H1 (cell line): ENCODE measurements at regions not wholly inside any gene's neighbourhood (a gene's known extent, or its start where the extent isn't known, plus 50 kb on each side); places are given as distances from the start of the nearest gene placed in this dataset.

Experiments used
- CTCF ChIA-PET: fragments of 300-600 bp; sonication (Branson Sonifier 250); formaldehyde crosslinking; loops from one replicate; lab custom pipeline; 2021; ENCODE audit not compliant: partially characterized antibody; lab: Charles Lee
- POLR2A ChIA-PET: fragments of 300-600 bp; sonication (Branson Sonifier 250); formaldehyde crosslinking; loops from one replicate; lab custom pipeline; 2021; ENCODE audit warnings: inconsistent platforms; ENCODE audit not compliant: partially characterized antibody; lab: Charles Lee
- DNase-seq, 2 experiments: peaks; one replicate each; pipeline versions ENCODE4 v3.0.0 to v3.0.0-alpha.2; 2010 to 2022; ENCODE audit warnings: low spot score in 2 of 2, low read depth in 1 of 2, mixed read lengths in 1 of 2
- FAIRE-seq: peaks from 2 replicates; lab custom pipeline; 2011; peaks lifted over from hg19 to GRCh38; lab: Jason Lieb, UNC
- H2AFZ ChIP-seq: 2 replicates; pipeline ENCODE4 v1.8.1; 2012; ENCODE audit warnings: low read length, inconsistent platforms
- H2AK5ac ChIP-seq: 2 replicates; pipeline ENCODE4 v1.6.1; 2013; ENCODE audit warnings: low read depth, low read length
- H2BK120ac ChIP-seq: replicated peaks from 2 replicates; pipeline ENCODE3; 2013; ENCODE audit warnings: low read depth, low read length, inconsistent platforms
- H2BK12ac ChIP-seq: 2 replicates; pipeline ENCODE4 v1.6.1; 2013; ENCODE audit warnings: low read depth, low read length
- H2BK15ac ChIP-seq: 2 replicates; pipeline ENCODE4 v1.6.1; 2013; ENCODE audit warnings: low read length
- H2BK20ac ChIP-seq: 2 replicates; pipeline ENCODE4 v1.6.1; 2013; ENCODE audit warnings: low read length
- H2BK5ac ChIP-seq: 2 replicates; pipeline ENCODE4 v1.6.1; 2013; ENCODE audit warnings: low read depth, low read length
- H3K14ac ChIP-seq: 2 replicates; pipeline ENCODE4 v1.6.1; 2013; ENCODE audit warnings: inconsistent platforms; ENCODE audit not compliant: insufficient read length
- H3K18ac ChIP-seq: 2 replicates; pipeline ENCODE4 v1.6.1; 2013; ENCODE audit warnings: low read length; ENCODE audit errors: extremely low read depth
- H3K23ac ChIP-seq: 2 replicates; pipeline ENCODE4 v1.6.1; 2013; ENCODE audit warnings: inconsistent platforms; ENCODE audit not compliant: insufficient read length
- H3K23me2 ChIP-seq: 2 replicates; pipeline ENCODE4 v1.6.1; 2013; ENCODE audit warnings: low read depth, low read length
- H3K27ac ChIP-seq: 2 replicates; pipeline ENCODE4 v1.6.1; 2011; ENCODE audit warnings: low read depth, low read length, inconsistent platforms
- H3K27me3 ChIP-seq, 4 experiments: replicated peaks in 1 of 4; 1 replicate in 1 of 4; 2 replicates in 3 of 4; pipeline versions ENCODE4 v1.6.1 to v1.8.1; 2011 to 2013; ENCODE audit warnings: low read length in 3 of 4, mild to moderate bottlenecking in 3 of 4, inconsistent platforms in 2 of 4, mixed read lengths in 2 of 4, moderate library complexity in 1 of 4; ENCODE audit not compliant: control insufficient read depth in 3 of 4, insufficient read depth in 3 of 4; ENCODE audit errors: extremely low read depth in 1 of 4
- H3K36me3 ChIP-seq, 4 experiments: 2 replicates each; pipeline versions ENCODE4 v1.6.1 to v1.8.1; 2011 to 2013; ENCODE audit warnings: mild to moderate bottlenecking in 4 of 4, low read length in 3 of 4, moderate library complexity in 2 of 4, control low read depth in 1 of 4, inconsistent platforms in 1 of 4; ENCODE audit not compliant: insufficient read depth in 4 of 4, control insufficient read depth in 2 of 4
- H3K4ac ChIP-seq: replicated peaks from 2 replicates; pipeline ENCODE3; 2013; ENCODE audit warnings: low read length, low read depth, mixed read lengths, inconsistent platforms; ENCODE audit not compliant: insufficient read length
- H3K4me1 ChIP-seq, 4 experiments: replicated peaks in 1 of 4; 1 replicate in 1 of 4; 2 replicates in 3 of 4; pipeline versions ENCODE4 v1.6.1 to v1.8.1; 2011 to 2013; ENCODE audit warnings: low read length in 3 of 4, inconsistent platforms in 2 of 4, mixed read lengths in 1 of 4; ENCODE audit not compliant: insufficient read depth in 4 of 4, control insufficient read depth in 3 of 4
- H3K4me2 ChIP-seq, 2 experiments: 2 replicates each; pipeline versions ENCODE4 v1.6.1 to v1.8.1; 2011 to 2013; ENCODE audit warnings: low read depth in 2 of 2, low read length in 2 of 2, control low read depth in 1 of 2, inconsistent platforms in 1 of 2, mild to moderate bottlenecking in 1 of 2; ENCODE audit not compliant: insufficient read depth in 1 of 2
- H3K4me3 ChIP-seq, 4 experiments: fragments of 200-600, 300-600 bp in 1 of 4; sonication (generic), shearing (Covaris generic), sonication (Bioruptor Twin) in 1 of 4; 2 replicates each; pipeline versions ENCODE4 v1.5.1 to v1.8.1; 2011 to 2016; ENCODE audit warnings: low read length in 4 of 4, low read depth in 3 of 4, control low read depth in 2 of 4, inconsistent platforms in 2 of 4, mild to moderate bottlenecking in 2 of 4, mixed read lengths in 1 of 4, moderate library complexity in 1 of 4; ENCODE audit not compliant: insufficient read depth in 2 of 4; ENCODE audit errors: extremely low read depth in 1 of 4
- H3K56ac ChIP-seq: replicated peaks from 2 replicates; pipeline ENCODE3; 2013; ENCODE audit warnings: low read depth, mild to moderate bottlenecking, mixed read lengths, low read length, inconsistent platforms; ENCODE audit not compliant: insufficient read length
- H3K79me1 ChIP-seq: 2 replicates; pipeline ENCODE4 v1.6.1; 2013; ENCODE audit warnings: low read depth, low read length, control low read depth
- H3K79me2 ChIP-seq, 2 experiments: 2 replicates each; pipeline versions ENCODE4 v1.6.1 to v1.8.1; 2012 to 2013; ENCODE audit warnings: low read length in 2 of 2, mild to moderate bottlenecking in 2 of 2, inconsistent platforms in 1 of 2; ENCODE audit not compliant: insufficient read depth in 2 of 2, control insufficient read depth in 1 of 2
- H3K9ac ChIP-seq, 4 experiments: replicated peaks in 1 of 4; 1 replicate in 1 of 4; 2 replicates in 3 of 4; pipeline versions ENCODE4 v1.6.1 to v1.8.1; 2011 to 2013; ENCODE audit warnings: low read depth in 3 of 4, low read length in 3 of 4, control low read depth in 2 of 4, mild to moderate bottlenecking in 2 of 4, moderate library complexity in 2 of 4, inconsistent platforms in 1 of 4; ENCODE audit errors: extremely low read depth in 1 of 4
- H3K9me3 ChIP-seq, 2 experiments: 2 replicates each; pipeline versions ENCODE4 v1.6.1 to v1.8.1; 2012 to 2013; ENCODE audit warnings: mild to moderate bottlenecking in 2 of 2, moderate library complexity in 2 of 2, control low read depth in 1 of 2, inconsistent platforms in 1 of 2, low read depth in 1 of 2, low read length in 1 of 2, mixed read lengths in 1 of 2; ENCODE audit not compliant: insufficient read depth in 2 of 2
- H4K20me1 ChIP-seq, 2 experiments: replicated peaks in 1 of 2; 2 replicates each; pipeline versions ENCODE3 to v1.8.1; 2011 to 2013; ENCODE audit warnings: inconsistent platforms in 2 of 2, low read length in 2 of 2, mild to moderate bottlenecking in 1 of 2; ENCODE audit not compliant: insufficient read depth in 2 of 2, control insufficient read depth in 1 of 2
- H4K5ac ChIP-seq: 2 replicates; pipeline ENCODE4 v1.6.1; 2013; ENCODE audit warnings: low read length, low read depth, mixed read lengths, inconsistent platforms; ENCODE audit not compliant: insufficient read length
- H4K8ac ChIP-seq: 2 replicates; pipeline ENCODE4 v1.8.0; 2013; ENCODE audit warnings: mild to moderate bottlenecking, moderate library complexity, low read length, inconsistent platforms; ENCODE audit not compliant: insufficient read depth; ENCODE audit errors: extremely low read depth
- H4K91ac ChIP-seq: replicated peaks from 2 replicates; pipeline ENCODE3; 2013; ENCODE audit warnings: low read length, mixed read lengths, inconsistent platforms; ENCODE audit not compliant: insufficient read length
- BRCA1 ChIP-seq: IDR thresholded peaks from 2 replicates; pipeline ENCODE4 v1.6.1; 2012; ENCODE audit warnings: low read depth, low read length, improper control_type of control experiment
- CHD1 ChIP-seq: IDR thresholded peaks from 2 replicates; pipeline ENCODE4 v1.6.1; 2012; ENCODE audit warnings: low read depth, low read length, improper control_type of control experiment
- EP300 ChIP-seq, 2 experiments: IDR thresholded peaks; 1 replicate in 1 of 2; 2 replicates in 1 of 2; pipeline ENCODE4 v1.6.1; 2011 to 2012; ENCODE audit warnings: low read depth in 2 of 2, low read length in 2 of 2, mild to moderate bottlenecking in 2 of 2, borderline replicate concordance in 1 of 2, inconsistent platforms in 1 of 2, moderate library complexity in 1 of 2
- EZH2 ChIP-seq: fragments of 200-600 bp; sonication (generic); IDR thresholded peaks from 2 replicates; pipeline ENCODE4 v1.7.1; 2012; ENCODE audit warnings: low read depth, mild to moderate bottlenecking, moderate library complexity, low read length, inconsistent platforms; ENCODE audit not compliant: severe bottlenecking
- GABPA ChIP-seq: IDR thresholded peaks from 2 replicates; pipeline ENCODE4 v1.6.1; 2011; ENCODE audit warnings: mild to moderate bottlenecking, low read length, moderate library complexity, borderline replicate concordance; ENCODE audit not compliant: insufficient read depth
- KDM5A ChIP-seq: fragments of 200-600 bp; IDR thresholded peaks from 2 replicates; pipeline ENCODE4 v1.7.1; 2012; ENCODE audit warnings: mild to moderate bottlenecking, low read length, inconsistent platforms, mixed read lengths
- MAFK ChIP-seq: IDR thresholded peaks from 2 replicates; pipeline ENCODE4 v1.6.1; 2012; ENCODE audit warnings: low read depth, mild to moderate bottlenecking, improper control_type of control experiment, low read length
- RXRA ChIP-seq: IDR thresholded peaks from 2 replicates; pipeline ENCODE4 v1.6.1; 2011; ENCODE audit warnings: low read depth, mild to moderate bottlenecking, low read length, moderate library complexity; ENCODE audit not compliant: insufficient read depth
- SP4 ChIP-seq: IDR thresholded peaks from 2 replicates; pipeline ENCODE4 v1.6.1; 2012; ENCODE audit warnings: low read length, inconsistent platforms
- TBP ChIP-seq: IDR thresholded peaks from 2 replicates; pipeline ENCODE4 v1.6.1; 2011; ENCODE audit warnings: low read depth, low read length, improper control_type of control experiment
- whole genome bisulfite sequencing, 2 experiments: shearing (Covaris generic) in 1 of 2; methylation state at CpG; one replicate each; pipeline versions ENCODE4 v1.1.6 to v1.1.7; 2013 to 2015; ENCODE audit warnings: low lambda C conversion rate in 2 of 2, mixed read lengths in 2 of 2, inconsistent platforms in 1 of 2, low coverage in 1 of 2, missing lambda C conversion rate in 1 of 2; ENCODE audit not compliant: insufficient replicate concordance in 2 of 2, insufficient coverage in 1 of 2, insufficient read length in 1 of 2; ENCODE audit errors: extremely low coverage in 1 of 2, missing lambda C conversion rate in 1 of 2; 5-methylcytosine and 5-hydroxymethylcytosine counted together
- TF ChIP-seq, protein P1 (sequence below): IDR thresholded peaks from 2 replicates; pipeline ENCODE4 v1.6.1; 2012; ENCODE audit warnings: inconsistent platforms

DNA sequence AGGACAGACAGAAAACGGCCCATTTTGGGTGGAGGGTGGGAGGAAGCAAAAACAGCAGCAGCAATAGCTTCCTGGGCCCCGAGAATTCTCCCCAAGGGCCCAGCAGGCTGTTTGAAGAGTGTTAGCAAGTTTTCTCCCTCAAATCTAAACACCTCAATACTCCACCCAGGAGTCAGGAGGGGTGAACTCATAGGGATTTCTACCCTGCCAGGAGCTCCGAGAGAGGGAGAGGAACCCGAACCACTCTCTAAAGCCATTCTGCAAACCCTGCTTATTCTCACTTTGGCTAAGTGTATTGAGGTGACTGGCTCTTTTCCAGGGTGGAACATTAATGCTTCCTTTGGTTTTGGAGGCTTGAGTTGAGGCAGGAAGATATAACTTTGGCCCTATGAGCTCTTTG is 55.6 kb upstream of the PPM1J start:
- H2BK15ac ChIP-seq, result no peak overlapping the region
- no peak overlapping the region for H4K5ac ChIP-seq
- H3K56ac ChIP-seq, result no peak overlapping the region
- CTCF ChIA-PET, result interaction anchor here (0.6 to 1.8 kb wide), 8 partner anchors 8 to 434 kb away, joined by 3 to 6 read pairs (median 4); partner anchors contain the start of gene PPM1J
- H3K79me1 ChIP-seq, result no peaks in the 10 kb centered on the region
- no peak overlapping the region for H3K4me2 ChIP-seq
- H3K23ac ChIP-seq, result no peak overlapping the region
- no peak overlapping the region for H2AFZ ChIP-seq
- H3K27me3 ChIP-seq, result no peaks in the 10 kb centered on the region; a peak in 1 of 7 replicates
- FAIRE-seq (no peak), DNase-seq (no peak)
- H4K8ac ChIP-seq, result no peak overlapping the region
- H3K18ac ChIP-seq, result no peak overlapping the region
- TF ChIP-seq EP300 (IDR thresholded peaks at IDR 0.05; ENCODE audit: borderline replicate concordance in 1 of 2, low read depth in 2 of 2, low read length in 2 of 2), result no peak
- no peak for TF ChIP-seq SP4
- TF ChIP-seq, protein P1, sequence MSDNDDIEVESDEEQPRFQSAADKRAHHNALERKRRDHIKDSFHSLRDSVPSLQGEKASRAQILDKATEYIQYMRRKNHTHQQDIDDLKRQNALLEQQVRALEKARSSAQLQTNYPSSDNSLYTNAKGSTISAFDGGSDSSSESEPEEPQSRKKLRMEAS, result no peak
- TF ChIP-seq RXRA, result no peak
- TF ChIP-seq TBP, result no peak
- no peak for TF ChIP-seq GABPA
- TF ChIP-seq MAFK, result no peak
- TF ChIP-seq EZH2, result no peak
- no peak for TF ChIP-seq KDM5A
- TF ChIP-seq BRCA1, result no peak
- no peak for TF ChIP-seq CHD1
- H3K14ac ChIP-seq, result no peak overlapping the region
- H2BK120ac ChIP-seq, result no peak overlapping the region
- WGBS, 2 experiments, result 88% methylated on average over 4 of the region's 4 CpGs; no CpG with 5 or more reads in 1 of the 2 experiments
- peaks cover 0 to 11% (median 1%) of the 10 kb centered on the region in 4 experiments; a peak in 2 of 7 replicates for H3K4me1 ChIP-seq
- H3K36me3 ChIP-seq, result no peaks in the 10 kb centered on the region
- H2BK5ac ChIP-seq, result no peak overlapping the region
- no peak overlapping the region for H3K27ac ChIP-seq
- H2BK12ac ChIP-seq, result no peak overlapping the region
- no peak overlapping the region for H3K4ac ChIP-seq
- H2AK5ac ChIP-seq, result no peak overlapping the region
- no peak overlapping the region for H2BK20ac ChIP-seq
- H3K23me2 ChIP-seq, result no peaks in the 10 kb centered on the region; the same call in 1 of the 2 replicates
- no peak overlapping the region for H4K91ac ChIP-seq
- no peaks in the 10 kb centered on the region for H3K79me2 ChIP-seq
- peaks cover 2 to 4% of the 10 kb centered on the region in 2 experiments; a peak in 2 of 4 replicates for H3K9me3 ChIP-seq
- POLR2A ChIA-PET, result interaction anchor here (1.0 kb wide), 1 partner anchor 9 kb away, joined by 3 read pairs; no protein-coding TSS in a partner anchor
- H3K4me3 ChIP-seq, result no peak overlapping the region
- H4K20me1 ChIP-seq, result no peaks in the 10 kb centered on the region
- H3K9ac ChIP-seq, result no peak overlapping the region
